Lower leg skin (tissue), 4 donors: ENCODE measurements at regions not wholly inside any gene's neighbourhood (a gene's known extent, or its start where the extent isn't known, plus 50 kb on each side); places are given as distances from the start of the nearest gene placed in this dataset.

ENCODE experiments used
- DNase-seq, 2 donors: peaks; one replicate each; pipeline ENCODE4 v3.0.0-alpha.2; 2019; ENCODE audit warnings: low spot score in 2 of 2
- H3K4me3 ChIP-seq: fragments of 200-600 bp; sonication (generic); 2 replicates; pipeline ENCODE4 v1.5.1; 2017; ENCODE audit warnings: mild to moderate bottlenecking, low read depth; ENCODE audit not compliant: poor library complexity, severe bottlenecking
- CTCF ChIP-seq, 3 donors: fragments of 450-650 bp; IDR thresholded peaks; one replicate each; pipeline ENCODE4 v1.5.1; 2016; ENCODE audit warnings: antibody characterized with exemption in 3 of 3, mild to moderate bottlenecking in 3 of 3, moderate library complexity in 2 of 3
- POLR2A ChIP-seq, 2 donors: fragments of 450-650 bp; IDR thresholded peaks; one replicate each; pipeline ENCODE4 v1.6.1; 2016 to 2017; ENCODE audit warnings: antibody characterized with exemption in 2 of 2, mild to moderate bottlenecking in 1 of 2, moderate library complexity in 1 of 2
- WGBS, 2 donors: methylation state at CpG; one replicate each; pipeline ENCODE4 v1.1.5; 2018; 5-methylcytosine and 5-hydroxymethylcytosine counted together
- intact Hi-C: fragments of 100-400 bp; cut with DNase I; formaldehyde crosslinking; loops from one replicate; pipeline ENCODE4 v1.15.0; 2023; ENCODE audit warnings: low total_unique reads

GRCh38 chr5:74113927-74114326, 487.9 kb downstream of the ARHGEF28 start:
- intact Hi-C loops: no loop called here
- WGBS, 2 donors: 56 to 58% methylated on average over 2 of the region's 2 CpGs
- no peak overlapping the region for H3K4me3 ChIP-seq
- no peak for DNase-seq
- TF ChIP-seq POLR2A (IDR thresholded peaks at IDR 0.05): no peak
- no peak for TF ChIP-seq CTCF (IDR thresholded peaks at IDR 0.05)

GRCh38 chr5:74113196-74113540, 487.2 kb downstream of the ARHGEF28 start:
- intact Hi-C loops: no loop called here
- TF ChIP-seq POLR2A (IDR thresholded peaks at IDR 0.05): no peak
- TF ChIP-seq CTCF (IDR thresholded peaks at IDR 0.05): no peak
- no peak for DNase-seq
- WGBS, 2 donors: 67 to 78% methylated on average over 1 of the region's 1 CpG
- H3K4me3 ChIP-seq: no peak overlapping the region

- intact Hi-C loops: no loop called here
- TF ChIP-seq POLR2A (IDR thresholded peaks at IDR 0.05) (no peak), CTCF (IDR thresholded peaks at IDR 0.05) (no peak)
- WGBS, 2 donors: 95 to 99% methylated on average over 3 of the region's 3 CpGs
- no peak overlapping the region for H3K4me3 ChIP-seq
- DNase-seq: no peak
Measured at GRCh38 chr5:74112372-74113195, 486.6 kb downstream of the ARHGEF28 start.

- H3K4me3 ChIP-seq: no peak overlapping the region
- intact Hi-C loops: no loop called here
- DNase-seq: no peak
- WGBS, 2 donors: 46 to 60% methylated on average over 2 of the region's 2 CpGs
- TF ChIP-seq POLR2A (IDR thresholded peaks at IDR 0.05): no peak
- TF ChIP-seq CTCF (IDR thresholded peaks at IDR 0.05): no peak
Measured at GRCh38 chr5:74111764-74112163, 485.8 kb downstream of the ARHGEF28 start.

- no peak for TF ChIP-seq POLR2A (IDR thresholded peaks at IDR 0.05)
- TF ChIP-seq CTCF (IDR thresholded peaks at IDR 0.05): no peak
- no peak for DNase-seq
- H3K4me3 ChIP-seq: no peak overlapping the region
- 89 to 91% methylated on average over 4 of the region's 4 CpGs for WGBS, 2 donors
- intact Hi-C loops: no loop called here
Measured at GRCh38 chr5:74109344-74109743, 483.3 kb downstream of the ARHGEF28 start.

GRCh38 chr5:74107899-74108298, 481.9 kb downstream of the ARHGEF28 start:
- DNase-seq: peak in 1 of 2 donors; percentile 58
- H3K4me3 ChIP-seq: no peak overlapping the region
- intact Hi-C loops: no loop called here
- TF ChIP-seq CTCF (IDR thresholded peaks at IDR 0.05) (no peak), POLR2A (IDR thresholded peaks at IDR 0.05) (no peak)
